GM12892 (cell line): ENCODE measurements at regions not wholly inside any gene's neighbourhood (a gene's known extent, or its start where the extent isn't known, plus 50 kb on each side); places are given as distances from the start of the nearest gene placed in this dataset.

Experiments
- POLR2A ChIP-seq: IDR thresholded peaks from 2 replicates; pipeline ENCODE4 v1.6.1; 2011; ENCODE audit warnings: low read depth, low read length, control low read depth
- POLR2AphosphoS5 ChIP-seq: IDR thresholded peaks from 2 replicates; pipeline ENCODE4 v1.6.1; 2011; ENCODE audit warnings: low read depth, low read length, control low read depth

GRCh38 chr10:58925381-58925780 is 251.1 kb upstream of the PHYHIPL start:
- TF ChIP-seq POLR2A (no peak), POLR2AphosphoS5 (no peak)
